ENCODE measurements at regions not wholly inside any gene's neighbourhood (a gene's known extent, or its start where the extent isn't known, plus 50 kb on each side); places are given as distances from the start of the nearest gene placed in this dataset.

DNA sequence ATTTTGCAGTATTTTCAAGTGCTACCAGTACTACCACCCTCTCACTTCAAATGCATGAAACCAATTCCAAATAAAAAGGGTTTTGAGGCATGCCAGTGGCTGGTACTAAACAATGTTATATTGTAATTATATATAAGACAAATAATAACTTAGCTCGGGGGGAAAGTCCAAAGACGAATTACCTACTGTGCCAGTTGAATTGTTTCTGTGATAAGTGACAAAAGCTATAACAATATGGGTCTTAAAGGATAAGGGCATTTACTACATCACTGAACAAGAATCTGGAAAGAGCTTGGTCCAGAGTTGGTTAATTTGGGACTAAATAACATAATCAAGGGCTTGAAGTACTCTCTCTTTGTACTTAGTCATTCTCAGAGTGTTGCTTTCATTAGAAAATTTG is 404.7 kb upstream of the CHAC2 start:
- TF ChIP-seq, protein P1, sequence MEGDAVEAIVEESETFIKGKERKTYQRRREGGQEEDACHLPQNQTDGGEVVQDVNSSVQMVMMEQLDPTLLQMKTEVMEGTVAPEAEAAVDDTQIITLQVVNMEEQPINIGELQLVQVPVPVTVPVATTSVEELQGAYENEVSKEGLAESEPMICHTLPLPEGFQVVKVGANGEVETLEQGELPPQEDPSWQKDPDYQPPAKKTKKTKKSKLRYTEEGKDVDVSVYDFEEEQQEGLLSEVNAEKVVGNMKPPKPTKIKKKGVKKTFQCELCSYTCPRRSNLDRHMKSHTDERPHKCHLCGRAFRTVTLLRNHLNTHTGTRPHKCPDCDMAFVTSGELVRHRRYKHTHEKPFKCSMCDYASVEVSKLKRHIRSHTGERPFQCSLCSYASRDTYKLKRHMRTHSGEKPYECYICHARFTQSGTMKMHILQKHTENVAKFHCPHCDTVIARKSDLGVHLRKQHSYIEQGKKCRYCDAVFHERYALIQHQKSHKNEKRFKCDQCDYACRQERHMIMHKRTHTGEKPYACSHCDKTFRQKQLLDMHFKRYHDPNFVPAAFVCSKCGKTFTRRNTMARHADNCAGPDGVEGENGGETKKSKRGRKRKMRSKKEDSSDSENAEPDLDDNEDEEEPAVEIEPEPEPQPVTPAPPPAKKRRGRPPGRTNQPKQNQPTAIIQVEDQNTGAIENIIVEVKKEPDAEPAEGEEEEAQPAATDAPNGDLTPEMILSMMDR (IDR thresholded peaks at IDR 0.05) = no peak
- TF ChIP-seq POLR2A (IDR thresholded peaks at IDR 0.05) = no peak

All from right lobe of liver (tissue), 4 donors.